IMR-90 (cell line): ENCODE measurements at regions not wholly inside any gene's neighbourhood (a gene's known extent, or its start where the extent isn't known, plus 50 kb on each side); places are given as distances from the start of the nearest gene placed in this dataset.

Experiments used
- CHD1 ChIP-seq: IDR thresholded peaks from 2 replicates; pipeline ENCODE4 v1.6.1; 2012; ENCODE audit warnings: low read depth, low read length, improper control_type of control experiment
- MAZ ChIP-seq: IDR thresholded peaks from 2 replicates; pipeline ENCODE4 v1.6.1; 2012; ENCODE audit warnings: low read depth, mild to moderate bottlenecking, low read length, improper control_type of control experiment, moderate library complexity, borderline replicate concordance
- POLR2A ChIP-seq: IDR thresholded peaks from 2 replicates; pipeline ENCODE4 v1.6.1; 2012; ENCODE audit warnings: mild to moderate bottlenecking, low read depth, low read length
- RAD21 ChIP-seq: IDR thresholded peaks from 2 replicates; pipeline ENCODE4 v1.6.1; 2012; ENCODE audit warnings: low read length, improper control_type of control experiment
- SMC3 ChIP-seq: fragments of 150-350 bp; IDR thresholded peaks from 2 replicates; pipeline ENCODE4 v1.6.1; 2016; ENCODE audit warnings: low read depth, mild to moderate bottlenecking, antibody characterized with exemption, low read length, moderate library complexity
- TF ChIP-seq, protein P1 (sequence below): conservative IDR thresholded peaks from 2 replicates; pipeline ENCODE4 v1.5.1; 2012; ENCODE audit warnings: mild to moderate bottlenecking, low read depth, low read length, improper control_type of control experiment

DNA sequence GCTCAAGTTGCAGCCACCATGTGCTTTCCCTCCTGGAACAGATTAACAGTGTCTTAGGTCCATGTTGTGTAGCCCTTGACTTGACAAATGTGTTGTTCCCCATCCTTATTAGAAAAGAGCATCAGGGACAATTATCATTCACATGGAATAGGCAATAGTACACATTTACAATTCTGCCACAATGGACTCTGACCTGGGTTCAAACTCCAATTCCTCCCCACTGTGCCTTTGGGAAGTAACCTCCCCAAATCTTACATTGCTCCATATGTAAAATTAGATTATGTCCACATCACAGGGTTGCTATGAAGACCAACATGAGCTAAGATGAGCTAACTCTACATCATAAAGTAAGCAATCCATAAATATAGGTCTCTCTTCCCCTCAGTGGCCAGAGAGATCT lies 193.8 kb downstream of the NRP2 start:
- TF ChIP-seq, protein P1, sequence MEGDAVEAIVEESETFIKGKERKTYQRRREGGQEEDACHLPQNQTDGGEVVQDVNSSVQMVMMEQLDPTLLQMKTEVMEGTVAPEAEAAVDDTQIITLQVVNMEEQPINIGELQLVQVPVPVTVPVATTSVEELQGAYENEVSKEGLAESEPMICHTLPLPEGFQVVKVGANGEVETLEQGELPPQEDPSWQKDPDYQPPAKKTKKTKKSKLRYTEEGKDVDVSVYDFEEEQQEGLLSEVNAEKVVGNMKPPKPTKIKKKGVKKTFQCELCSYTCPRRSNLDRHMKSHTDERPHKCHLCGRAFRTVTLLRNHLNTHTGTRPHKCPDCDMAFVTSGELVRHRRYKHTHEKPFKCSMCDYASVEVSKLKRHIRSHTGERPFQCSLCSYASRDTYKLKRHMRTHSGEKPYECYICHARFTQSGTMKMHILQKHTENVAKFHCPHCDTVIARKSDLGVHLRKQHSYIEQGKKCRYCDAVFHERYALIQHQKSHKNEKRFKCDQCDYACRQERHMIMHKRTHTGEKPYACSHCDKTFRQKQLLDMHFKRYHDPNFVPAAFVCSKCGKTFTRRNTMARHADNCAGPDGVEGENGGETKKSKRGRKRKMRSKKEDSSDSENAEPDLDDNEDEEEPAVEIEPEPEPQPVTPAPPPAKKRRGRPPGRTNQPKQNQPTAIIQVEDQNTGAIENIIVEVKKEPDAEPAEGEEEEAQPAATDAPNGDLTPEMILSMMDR, result no peak
- no peak for TF ChIP-seq CHD1
- TF ChIP-seq MAZ, result no peak
- no peak for TF ChIP-seq SMC3
- TF ChIP-seq POLR2A, result no peak
- no peak for TF ChIP-seq RAD21
